ENCODE measurements at regions not wholly inside any gene's neighbourhood (a gene's known extent, or its start where the extent isn't known, plus 50 kb on each side); places are given as distances from the start of the nearest gene placed in this dataset.

DNA sequence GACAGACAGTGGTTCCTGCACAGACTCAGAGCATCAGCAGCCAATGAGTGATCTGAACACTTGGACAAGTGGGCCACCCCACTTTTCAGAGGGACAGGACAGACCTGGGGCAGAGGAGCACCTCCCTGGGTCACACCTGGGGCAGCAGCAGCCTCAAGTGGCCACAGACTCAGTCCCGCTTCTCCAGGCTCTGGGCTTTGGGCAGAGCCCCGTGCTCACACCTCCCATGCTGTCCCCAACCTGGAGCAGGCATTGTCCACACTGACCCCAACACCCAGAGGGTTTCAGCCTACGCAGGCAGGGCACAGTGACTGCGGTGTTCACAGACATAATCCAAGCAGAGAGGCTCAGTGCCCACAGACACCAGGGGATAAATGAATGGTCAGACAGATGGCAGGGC lies 135.5 kb upstream of the SFSWAP start:
- H4K91ac ChIP-seq (replicated peaks; ENCODE audit: insufficient read length, low read length), result peak overlapping the region; percentile 55
- WGBS, 2 experiments (ENCODE audit: extremely low coverage in 1 of 2, insufficient coverage in 1 of 2, insufficient read length in 1 of 2, insufficient replicate concordance in 2 of 2, low coverage in 1 of 2, low lambda C conversion rate in 2 of 2, missing lambda C conversion rate in 1 of 2), result 88% methylated on average over 4 of the region's 4 CpGs; no CpG with 5 or more reads in 1 of the 2 experiments
- no peak overlapping the region for H2BK5ac ChIP-seq (ENCODE audit: low read depth, low read length)
- H3K79me2 ChIP-seq (ENCODE audit: control insufficient read depth in 1 of 2, insufficient read depth in 2 of 2, low read length in 2 of 2), result no peaks in the 10 kb centered on the region
- no peak overlapping the region for H3K23ac ChIP-seq (ENCODE audit: insufficient read length)
- H4K5ac ChIP-seq (ENCODE audit: insufficient read length, low read depth, low read length), result no peak overlapping the region
- no peak overlapping the region for H2BK15ac ChIP-seq (ENCODE audit: low read length)
- H3K23me2 ChIP-seq (ENCODE audit: low read depth, low read length), result no peaks in the 10 kb centered on the region
- H2BK120ac ChIP-seq (replicated peaks; ENCODE audit: low read depth, low read length), result no peak overlapping the region
- H2AK5ac ChIP-seq (ENCODE audit: low read depth, low read length), result 0 out of 2 replicates have a peak overlapping the region, but pooled peaks have one; percentile 39
- ChIA-PET POLR2A (ENCODE audit: partially characterized antibody) (no interaction called here), CTCF (ENCODE audit: partially characterized antibody) (interaction anchor here (0.9 to 1.1 kb wide), 3 partner anchors 13 to 443 kb away, joined by 3 to 4 read pairs (median 3); no protein-coding TSS in a partner anchor)
- H3K36me3 ChIP-seq (ENCODE audit: control insufficient read depth in 2 of 4, insufficient read depth in 4 of 4, low read length in 3 of 4), result no peaks in the 10 kb centered on the region; a peak in 1 of 8 replicates
- H3K9me3 ChIP-seq (ENCODE audit: insufficient read depth in 2 of 2, low read depth in 1 of 2, low read length in 1 of 2), result peaks cover 5 to 7% of the 10 kb centered on the region in 2 experiments; a peak in 3 of 4 replicates
- no peak overlapping the region for H3K14ac ChIP-seq (ENCODE audit: insufficient read length)
- no peak overlapping the region for H3K4ac ChIP-seq (replicated peaks; ENCODE audit: insufficient read length, low read depth, low read length)
- no peak overlapping the region for H4K8ac ChIP-seq (ENCODE audit: extremely low read depth, insufficient read depth, low read length)
- H2BK20ac ChIP-seq (ENCODE audit: low read length), result no peak overlapping the region
- TF ChIP-seq JUND (IDR thresholded peaks at IDR 0.05; ENCODE audit: low read length) (no peak), SP1 (IDR thresholded peaks at IDR 0.05; ENCODE audit: low read depth, low read length) (no peak), POLR2A (IDR thresholded peaks at IDR 0.05; ENCODE audit: control extremely low read depth in 1 of 2, low read depth in 2 of 2, low read length in 2 of 2) (no peak), CBX8 (IDR thresholded peaks at IDR 0.05; ENCODE audit: borderline replicate concordance, low read depth, low read length) (no peak), CREB1 (IDR thresholded peaks at IDR 0.05) (no peak), SP2 (IDR thresholded peaks at IDR 0.05; ENCODE audit: low read length) (no peak), KDM1A (IDR thresholded peaks at IDR 0.05; ENCODE audit: borderline replicate concordance, low read length) (no peak), EP300 (IDR thresholded peaks at IDR 0.05; ENCODE audit: borderline replicate concordance in 1 of 2, low read depth in 2 of 2, low read length in 2 of 2) (no peak), EGR1 (IDR thresholded peaks at IDR 0.05; ENCODE audit: borderline replicate concordance, low read depth, low read length) (no peak)
- TF ChIP-seq, protein P1, sequence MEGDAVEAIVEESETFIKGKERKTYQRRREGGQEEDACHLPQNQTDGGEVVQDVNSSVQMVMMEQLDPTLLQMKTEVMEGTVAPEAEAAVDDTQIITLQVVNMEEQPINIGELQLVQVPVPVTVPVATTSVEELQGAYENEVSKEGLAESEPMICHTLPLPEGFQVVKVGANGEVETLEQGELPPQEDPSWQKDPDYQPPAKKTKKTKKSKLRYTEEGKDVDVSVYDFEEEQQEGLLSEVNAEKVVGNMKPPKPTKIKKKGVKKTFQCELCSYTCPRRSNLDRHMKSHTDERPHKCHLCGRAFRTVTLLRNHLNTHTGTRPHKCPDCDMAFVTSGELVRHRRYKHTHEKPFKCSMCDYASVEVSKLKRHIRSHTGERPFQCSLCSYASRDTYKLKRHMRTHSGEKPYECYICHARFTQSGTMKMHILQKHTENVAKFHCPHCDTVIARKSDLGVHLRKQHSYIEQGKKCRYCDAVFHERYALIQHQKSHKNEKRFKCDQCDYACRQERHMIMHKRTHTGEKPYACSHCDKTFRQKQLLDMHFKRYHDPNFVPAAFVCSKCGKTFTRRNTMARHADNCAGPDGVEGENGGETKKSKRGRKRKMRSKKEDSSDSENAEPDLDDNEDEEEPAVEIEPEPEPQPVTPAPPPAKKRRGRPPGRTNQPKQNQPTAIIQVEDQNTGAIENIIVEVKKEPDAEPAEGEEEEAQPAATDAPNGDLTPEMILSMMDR (IDR thresholded peaks at IDR 0.05; ENCODE audit: control extremely low read depth in 1 of 3, insufficient read depth in 1 of 3, low read depth in 1 of 3, low read length in 3 of 3), result no peak
- TF ChIP-seq, protein P2, sequence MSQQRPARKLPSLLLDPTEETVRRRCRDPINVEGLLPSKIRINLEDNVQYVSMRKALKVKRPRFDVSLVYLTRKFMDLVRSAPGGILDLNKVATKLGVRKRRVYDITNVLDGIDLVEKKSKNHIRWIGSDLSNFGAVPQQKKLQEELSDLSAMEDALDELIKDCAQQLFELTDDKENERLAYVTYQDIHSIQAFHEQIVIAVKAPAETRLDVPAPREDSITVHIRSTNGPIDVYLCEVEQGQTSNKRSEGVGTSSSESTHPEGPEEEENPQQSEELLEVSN (IDR thresholded peaks at IDR 0.05), result no peak
- DNase-seq (ENCODE audit: low read depth in 1 of 2, low spot score in 2 of 2) (no peak), FAIRE-seq (no peak)
- no peak overlapping the region for H2AFZ ChIP-seq (ENCODE audit: low read length)
- no peak overlapping the region for H3K27ac ChIP-seq (ENCODE audit: low read depth, low read length)
- H3K4me3 ChIP-seq (ENCODE audit: extremely low read depth in 1 of 4, insufficient read depth in 2 of 4, low read depth in 3 of 4, low read length in 4 of 4), result no peak overlapping the region
- no peak overlapping the region for H2BK12ac ChIP-seq (ENCODE audit: low read depth, low read length)
- H3K79me1 ChIP-seq (ENCODE audit: low read depth, low read length), result no peaks in the 10 kb centered on the region
- H3K4me2 ChIP-seq (ENCODE audit: insufficient read depth in 1 of 2, low read depth in 2 of 2, low read length in 2 of 2), result no peak overlapping the region
- no peaks in the 10 kb centered on the region for H4K20me1 ChIP-seq (replicated peaks in 1 of 2; ENCODE audit: control insufficient read depth in 1 of 2, insufficient read depth in 2 of 2, low read length in 2 of 2)
- no peak overlapping the region for H3K9ac ChIP-seq (replicated peaks in 1 of 4; ENCODE audit: extremely low read depth in 1 of 4, low read depth in 3 of 4, low read length in 3 of 4)
- no peak overlapping the region for H3K56ac ChIP-seq (replicated peaks; ENCODE audit: insufficient read length, low read depth, low read length)
- H3K18ac ChIP-seq (ENCODE audit: extremely low read depth, low read length), result no peak overlapping the region
- no peaks in the 10 kb centered on the region for H3K27me3 ChIP-seq (replicated peaks in 1 of 4; ENCODE audit: control insufficient read depth in 3 of 4, extremely low read depth in 1 of 4, insufficient read depth in 3 of 4, low read length in 3 of 4)
- H3K4me1 ChIP-seq (replicated peaks in 1 of 4; ENCODE audit: control insufficient read depth in 3 of 4, insufficient read depth in 4 of 4, low read length in 3 of 4), result peaks cover 0 to 3% (median 1%) of the 10 kb centered on the region in 4 experiments; a peak in 2 of 7 replicates

All from H1 (cell line).